GM23338 (cell line): ENCODE measurements at regions not wholly inside any gene's neighbourhood (a gene's known extent, or its start where the extent isn't known, plus 50 kb on each side); places are given as distances from the start of the nearest gene placed in this dataset.

ENCODE experiments used
- ATAC-seq: fragments of 200-7000 bp; cut with Tn5 transposase; 3 replicates; pipeline ENCODE4 v1.9.1; 2020
- DNase-seq: peaks from one replicate; pipeline ENCODE4 v3.0.0-alpha.2; 2015; ENCODE audit warnings: low spot score
- H2AFZ ChIP-seq: fragments of 200-600 bp; sonication (generic); 2 replicates; pipeline ENCODE4 v1.8.0; 2016; ENCODE audit warnings: antibody characterized with exemption, mild to moderate bottlenecking, moderate library complexity
- H3F3A ChIP-seq: fragments of 200-600 bp; sonication (generic); replicated peaks from 2 replicates; pipeline ENCODE4 v1.8.0; 2017; ENCODE audit warnings: antibody characterized with exemption, mixed run types, low read depth
- H3K27ac ChIP-seq: fragments of 200-600 bp; sonication (generic); 2 replicates; pipeline ENCODE4 v1.6.1; 2016; ENCODE audit warnings: low read depth
- H3K27me3 ChIP-seq: fragments of 200-600 bp; sonication (generic); 2 replicates; pipeline ENCODE4 v1.8.0; 2016; ENCODE audit warnings: mild to moderate bottlenecking, mixed run types, moderate library complexity; ENCODE audit not compliant: insufficient read depth
- H3K36me3 ChIP-seq: fragments of 200-600 bp; sonication (generic); 2 replicates; pipeline ENCODE4 v1.8.0; 2016; ENCODE audit warnings: mild to moderate bottlenecking; ENCODE audit not compliant: insufficient read depth
- H3K4me1 ChIP-seq: fragments of 200-600 bp; sonication (generic); 2 replicates; pipeline ENCODE4 v1.8.0; 2016; ENCODE audit warnings: mild to moderate bottlenecking, moderate library complexity; ENCODE audit not compliant: insufficient read depth
- H3K4me2 ChIP-seq: fragments of 200-600 bp; sonication (generic); 2 replicates; pipeline ENCODE4 v1.7.1; 2017; ENCODE audit warnings: mixed run types
- H3K4me3 ChIP-seq: fragments of 200-600 bp; sonication (generic); 2 replicates; pipeline ENCODE4 v1.6.1; 2016; ENCODE audit warnings: mixed run types
- H3K79me2 ChIP-seq: fragments of 200-600 bp; sonication (generic); replicated peaks from 2 replicates; pipeline ENCODE4 v1.8.0; 2017; ENCODE audit warnings: mild to moderate bottlenecking; ENCODE audit not compliant: insufficient read depth
- H3K9me2 ChIP-seq: fragments of 200-600 bp; sonication (generic); 2 replicates; pipeline ENCODE4 v1.8.0; 2017; ENCODE audit not compliant: insufficient read depth
- H4K20me1 ChIP-seq: fragments of 200-600 bp; sonication (generic); replicated peaks from 2 replicates; pipeline ENCODE4 v1.8.0; 2017; ENCODE audit warnings: mild to moderate bottlenecking; ENCODE audit not compliant: insufficient read depth
- H3K27ac Mint-ChIP-seq: 2 replicates; pipeline ENCODE4 v1.8.0; 2020; ENCODE audit warnings: inconsistent platforms, mild to moderate bottlenecking, moderate library complexity, mixed read lengths
- H3K27me3 Mint-ChIP-seq: 3 replicates; pipeline ENCODE4 v1.8.0; 2022; ENCODE audit warnings: low read depth, mild to moderate bottlenecking, moderate library complexity, mixed read lengths, inconsistent platforms; ENCODE audit not compliant: insufficient read depth, poor library complexity
- H3K36me3 Mint-ChIP-seq: 3 replicates; pipeline ENCODE4 v1.8.0; 2021; ENCODE audit warnings: low read depth, mild to moderate bottlenecking, inconsistent platforms, moderate library complexity, mixed read lengths
- H3K4me1 Mint-ChIP-seq: 3 replicates; pipeline ENCODE4 v1.8.0; 2020; ENCODE audit warnings: mild to moderate bottlenecking, inconsistent platforms, mixed read lengths
- H3K4me3 Mint-ChIP-seq: 3 replicates; pipeline ENCODE4 v1.8.0; 2021; ENCODE audit warnings: moderate library complexity, mild to moderate bottlenecking, inconsistent platforms, mixed read lengths
- H3K9me3 Mint-ChIP-seq: 3 replicates; pipeline ENCODE4 v1.8.0; 2020; ENCODE audit warnings: moderate library complexity, mild to moderate bottlenecking, inconsistent platforms, mixed read lengths
- CREB1 ChIP-seq: fragments of 250-450 bp; sonication (Bioruptor Pico); IDR thresholded peaks from 2 replicates; pipeline ENCODE4 v1.5.0; 2020; ENCODE audit warnings: low read depth, mild to moderate bottlenecking, moderate library complexity
- CTCF ChIP-seq, 2 experiments: fragments of 200-600 bp in 1 of 2; sonication (generic) in 1 of 2; conservative IDR thresholded peaks; 2 replicates each; pipeline versions ENCODE4 v1.5.1 to v1.6.1; 2016 to 2017; ENCODE audit warnings: antibody characterized with exemption in 2 of 2, low read depth in 2 of 2, mild to moderate bottlenecking in 2 of 2, moderate library complexity in 1 of 2
- ETS1 ChIP-seq: IDR thresholded peaks from 2 replicates; pipeline ENCODE4 v1.6.1; 2016; ENCODE audit warnings: antibody characterized with exemption
- EZH2 ChIP-seq: fragments of 200-600 bp; sonication (generic); IDR thresholded peaks from one replicate; pipeline ENCODE4 v1.8.0; 2017; ENCODE audit warnings: antibody characterized with exemption, mild to moderate bottlenecking, low read depth; ENCODE audit not compliant: unreplicated experiment
- EZH2phosphoT487 ChIP-seq: fragments of 200-600 bp; sonication (generic); IDR thresholded peaks from one replicate; pipeline ENCODE4 v1.8.1; 2018; ENCODE audit warnings: antibody characterized with exemption; ENCODE audit not compliant: unreplicated experiment
- JUNB ChIP-seq: IDR thresholded peaks from one replicate; pipeline ENCODE4 v1.6.1; 2016; ENCODE audit warnings: antibody characterized with exemption; ENCODE audit not compliant: unreplicated experiment
- NANOG ChIP-seq: IDR thresholded peaks from 2 replicates; pipeline ENCODE4 v1.6.1; 2016; ENCODE audit warnings: antibody characterized with exemption, borderline replicate concordance
- POLR2AphosphoS5 ChIP-seq: IDR thresholded peaks from 2 replicates; pipeline ENCODE4 v1.6.1; 2016; ENCODE audit warnings: antibody characterized with exemption, low read depth
- STAT1 ChIP-seq: IDR thresholded peaks from one replicate; pipeline ENCODE4 v1.6.1; 2016; ENCODE audit warnings: antibody characterized with exemption; ENCODE audit not compliant: unreplicated experiment
- ZNF114 ChIP-seq: fragments of 250-450 bp; sonication (Bioruptor Pico); IDR thresholded peaks from 2 replicates; pipeline ENCODE4 v1.5.0; 2020; ENCODE audit warnings: mild to moderate bottlenecking, moderate library complexity
- ZNF331 ChIP-seq: fragments of 250-450 bp; sonication (Bioruptor Pico); IDR thresholded peaks from 2 replicates; pipeline ENCODE4 v1.5.0; 2020; ENCODE audit warnings: low read depth, mild to moderate bottlenecking, moderate library complexity
- TF ChIP-seq, protein P1 (sequence below): IDR thresholded peaks from one replicate; pipeline ENCODE4 v1.6.1; 2018; ENCODE audit warnings: antibody characterized with exemption; ENCODE audit not compliant: unreplicated experiment
- TF ChIP-seq, protein P2 (sequence below): fragments of 250-450 bp; sonication (Bioruptor Pico); IDR thresholded peaks from 2 replicates; pipeline ENCODE4 v1.5.0; 2020; ENCODE audit warnings: mild to moderate bottlenecking, moderate library complexity

DNA sequence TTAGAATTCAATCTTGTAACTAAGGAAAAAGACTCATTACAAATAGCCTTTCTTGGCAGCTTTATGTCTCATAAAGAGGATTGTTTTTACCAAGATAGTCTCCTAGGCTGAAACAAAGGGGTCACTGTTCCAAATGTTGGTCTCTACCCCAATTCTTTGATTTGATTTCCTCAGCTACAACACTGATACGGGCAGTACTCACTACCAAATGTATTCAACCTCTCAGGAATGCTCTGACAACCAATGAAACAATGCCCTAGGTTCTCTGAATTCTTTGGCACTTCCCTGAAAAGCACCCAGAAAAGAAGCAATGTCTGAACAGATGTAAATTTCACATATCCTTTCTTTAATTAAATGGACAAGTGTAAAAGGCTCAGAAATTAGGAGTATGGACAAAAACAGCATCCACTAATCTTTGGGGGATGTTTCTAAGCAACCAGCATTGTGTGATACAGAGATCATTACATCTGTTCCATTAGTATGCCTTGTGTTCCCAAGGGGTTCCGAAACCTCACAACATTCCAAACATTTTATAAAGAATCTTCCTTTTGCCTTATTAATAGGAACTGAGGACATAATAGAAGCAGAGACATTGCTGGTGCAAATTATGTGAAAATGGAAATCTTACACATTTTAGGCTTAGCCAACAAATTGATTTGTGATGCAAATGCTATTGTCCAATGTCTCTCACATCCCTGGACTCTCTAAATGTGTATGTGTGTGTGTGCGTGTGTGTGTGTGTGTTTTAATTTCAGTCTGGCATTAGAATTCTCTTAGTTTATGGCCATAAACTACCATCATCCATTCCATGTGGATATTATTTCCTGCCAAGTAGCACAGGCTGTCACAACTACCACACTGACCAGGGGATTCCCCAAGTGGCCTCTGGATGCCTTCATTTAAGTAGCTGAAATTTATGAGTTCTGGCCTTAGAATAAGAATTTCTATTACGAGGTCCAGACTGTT, 276.0 kb downstream of the MTX2 start:
- Histone ChIP-seq H3K27ac (no peak overlapping the region), H3K4me3 (no peak overlapping the region), H3K4me2 (no peak overlapping the region), H3K36me3 (no peaks in the 10 kb centered on the region), H4K20me1 (no peaks in the 10 kb centered on the region; the same call in 1 of the 2 replicates), H3K4me1 (no peaks in the 10 kb centered on the region; the same call in 1 of the 2 replicates), H3F3A (no peaks in the 10 kb centered on the region), H3K79me2 (no peaks in the 10 kb centered on the region), H2AFZ (no peak overlapping the region), H3K9me2 (no peaks in the 10 kb centered on the region), H3K27me3 (no peaks in the 10 kb centered on the region)
- H3K9me3 Mint-ChIP-seq = no peaks in the 10 kb centered on the region
- no peak for TF ChIP-seq ZNF114 (CRISPR knock-in tag)
- TF ChIP-seq EZH2 = no peak
- no peak for TF ChIP-seq STAT1
- no peak for TF ChIP-seq JUNB
- TF ChIP-seq EZH2phosphoT487 = no peak
- no peak for TF ChIP-seq NANOG
- TF ChIP-seq, protein P1, sequence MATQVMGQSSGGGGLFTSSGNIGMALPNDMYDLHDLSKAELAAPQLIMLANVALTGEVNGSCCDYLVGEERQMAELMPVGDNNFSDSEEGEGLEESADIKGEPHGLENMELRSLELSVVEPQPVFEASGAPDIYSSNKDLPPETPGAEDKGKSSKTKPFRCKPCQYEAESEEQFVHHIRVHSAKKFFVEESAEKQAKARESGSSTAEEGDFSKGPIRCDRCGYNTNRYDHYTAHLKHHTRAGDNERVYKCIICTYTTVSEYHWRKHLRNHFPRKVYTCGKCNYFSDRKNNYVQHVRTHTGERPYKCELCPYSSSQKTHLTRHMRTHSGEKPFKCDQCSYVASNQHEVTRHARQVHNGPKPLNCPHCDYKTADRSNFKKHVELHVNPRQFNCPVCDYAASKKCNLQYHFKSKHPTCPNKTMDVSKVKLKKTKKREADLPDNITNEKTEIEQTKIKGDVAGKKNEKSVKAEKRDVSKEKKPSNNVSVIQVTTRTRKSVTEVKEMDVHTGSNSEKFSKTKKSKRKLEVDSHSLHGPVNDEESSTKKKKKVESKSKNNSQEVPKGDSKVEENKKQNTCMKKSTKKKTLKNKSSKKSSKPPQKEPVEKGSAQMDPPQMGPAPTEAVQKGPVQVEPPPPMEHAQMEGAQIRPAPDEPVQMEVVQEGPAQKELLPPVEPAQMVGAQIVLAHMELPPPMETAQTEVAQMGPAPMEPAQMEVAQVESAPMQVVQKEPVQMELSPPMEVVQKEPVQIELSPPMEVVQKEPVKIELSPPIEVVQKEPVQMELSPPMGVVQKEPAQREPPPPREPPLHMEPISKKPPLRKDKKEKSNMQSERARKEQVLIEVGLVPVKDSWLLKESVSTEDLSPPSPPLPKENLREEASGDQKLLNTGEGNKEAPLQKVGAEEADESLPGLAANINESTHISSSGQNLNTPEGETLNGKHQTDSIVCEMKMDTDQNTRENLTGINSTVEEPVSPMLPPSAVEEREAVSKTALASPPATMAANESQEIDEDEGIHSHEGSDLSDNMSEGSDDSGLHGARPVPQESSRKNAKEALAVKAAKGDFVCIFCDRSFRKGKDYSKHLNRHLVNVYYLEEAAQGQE = no peak
- TF ChIP-seq POLR2AphosphoS5 = no peak
- no peak for TF ChIP-seq ZNF331 (CRISPR knock-in tag)
- no peak for TF ChIP-seq ETS1
- TF ChIP-seq, protein P2, sequence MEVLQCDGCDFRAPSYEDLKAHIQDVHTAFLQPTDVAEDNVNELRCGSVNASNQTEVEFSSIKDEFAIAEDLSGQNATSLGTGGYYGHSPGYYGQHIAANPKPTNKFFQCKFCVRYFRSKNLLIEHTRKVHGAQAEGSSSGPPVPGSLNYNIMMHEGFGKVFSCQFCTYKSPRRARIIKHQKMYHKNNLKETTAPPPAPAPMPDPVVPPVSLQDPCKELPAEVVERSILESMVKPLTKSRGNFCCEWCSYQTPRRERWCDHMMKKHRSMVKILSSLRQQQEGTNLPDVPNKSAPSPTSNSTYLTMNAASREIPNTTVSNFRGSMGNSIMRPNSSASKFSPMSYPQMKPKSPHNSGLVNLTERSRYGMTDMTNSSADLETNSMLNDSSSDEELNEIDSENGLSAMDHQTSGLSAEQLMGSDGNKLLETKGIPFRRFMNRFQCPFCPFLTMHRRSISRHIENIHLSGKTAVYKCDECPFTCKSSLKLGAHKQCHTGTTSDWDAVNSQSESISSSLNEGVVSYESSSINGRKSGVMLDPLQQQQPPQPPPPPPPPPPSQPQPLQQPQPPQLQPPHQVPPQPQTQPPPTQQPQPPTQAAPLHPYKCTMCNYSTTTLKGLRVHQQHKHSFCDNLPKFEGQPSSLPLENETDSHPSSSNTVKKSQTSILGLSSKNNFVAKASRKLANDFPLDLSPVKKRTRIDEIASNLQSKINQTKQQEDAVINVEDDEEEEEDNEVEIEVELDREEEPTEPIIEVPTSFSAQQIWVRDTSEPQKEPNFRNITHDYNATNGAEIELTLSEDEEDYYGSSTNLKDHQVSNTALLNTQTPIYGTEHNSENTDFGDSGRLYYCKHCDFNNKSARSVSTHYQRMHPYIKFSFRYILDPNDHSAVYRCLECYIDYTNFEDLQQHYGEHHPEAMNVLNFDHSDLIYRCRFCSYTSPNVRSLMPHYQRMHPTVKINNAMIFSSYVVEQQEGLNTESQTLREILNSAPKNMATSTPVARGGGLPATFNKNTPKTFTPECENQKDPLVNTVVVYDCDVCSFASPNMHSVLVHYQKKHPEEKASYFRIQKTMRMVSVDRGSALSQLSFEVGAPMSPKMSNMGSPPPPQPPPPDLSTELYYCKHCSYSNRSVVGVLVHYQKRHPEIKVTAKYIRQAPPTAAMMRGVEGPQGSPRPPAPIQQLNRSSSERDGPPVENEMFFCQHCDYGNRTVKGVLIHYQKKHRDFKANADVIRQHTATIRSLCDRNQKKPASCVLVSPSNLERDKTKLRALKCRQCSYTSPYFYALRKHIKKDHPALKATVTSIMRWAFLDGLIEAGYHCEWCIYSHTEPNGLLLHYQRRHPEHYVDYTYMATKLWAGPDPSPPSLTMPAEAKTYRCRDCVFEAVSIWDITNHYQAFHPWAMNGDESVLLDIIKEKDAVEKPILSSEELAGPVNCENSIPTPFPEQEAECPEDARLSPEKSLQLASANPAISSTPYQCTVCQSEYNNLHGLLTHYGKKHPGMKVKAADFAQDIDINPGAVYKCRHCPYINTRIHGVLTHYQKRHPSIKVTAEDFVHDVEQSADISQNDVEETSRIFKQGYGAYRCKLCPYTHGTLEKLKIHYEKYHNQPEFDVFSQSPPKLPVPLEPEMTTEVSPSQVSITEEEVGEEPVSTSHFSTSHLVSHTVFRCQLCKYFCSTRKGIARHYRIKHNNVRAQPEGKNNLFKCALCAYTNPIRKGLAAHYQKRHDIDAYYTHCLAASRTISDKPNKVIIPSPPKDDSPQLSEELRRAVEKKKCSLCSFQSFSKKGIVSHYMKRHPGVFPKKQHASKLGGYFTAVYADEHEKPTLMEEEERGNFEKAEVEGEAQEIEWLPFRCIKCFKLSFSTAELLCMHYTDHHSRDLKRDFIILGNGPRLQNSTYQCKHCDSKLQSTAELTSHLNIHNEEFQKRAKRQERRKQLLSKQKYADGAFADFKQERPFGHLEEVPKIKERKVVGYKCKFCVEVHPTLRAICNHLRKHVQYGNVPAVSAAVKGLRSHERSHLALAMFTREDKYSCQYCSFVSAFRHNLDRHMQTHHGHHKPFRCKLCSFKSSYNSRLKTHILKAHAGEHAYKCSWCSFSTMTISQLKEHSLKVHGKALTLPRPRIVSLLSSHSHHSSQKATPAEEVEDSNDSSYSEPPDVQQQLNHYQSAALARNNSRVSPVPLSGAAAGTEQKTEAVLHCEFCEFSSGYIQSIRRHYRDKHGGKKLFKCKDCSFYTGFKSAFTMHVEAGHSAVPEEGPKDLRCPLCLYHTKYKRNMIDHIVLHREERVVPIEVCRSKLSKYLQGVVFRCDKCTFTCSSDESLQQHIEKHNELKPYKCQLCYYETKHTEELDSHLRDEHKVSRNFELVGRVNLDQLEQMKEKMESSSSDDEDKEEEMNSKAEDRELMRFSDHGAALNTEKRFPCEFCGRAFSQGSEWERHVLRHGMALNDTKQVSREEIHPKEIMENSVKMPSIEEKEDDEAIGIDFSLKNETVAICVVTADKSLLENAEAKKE = no peak
- TF ChIP-seq CTCF (conservative IDR thresholded peaks at IDR 0.05; ENCODE audit: low read depth in 2 of 2) = no peak
- TF ChIP-seq CREB1 (CRISPR knock-in tag) = no peak
- DNase-seq = peak; percentile 11
- no peak for ATAC-seq
- H3K27ac Mint-ChIP-seq = no peak overlapping the region
- no peaks in the 10 kb centered on the region for H3K4me1 Mint-ChIP-seq
- no peaks in the 10 kb centered on the region for H3K27me3 Mint-ChIP-seq
- H3K4me3 Mint-ChIP-seq = no peak overlapping the region
- no peaks in the 10 kb centered on the region for H3K36me3 Mint-ChIP-seq
